B cell (primary cell): ENCODE measurements at regions not wholly inside any gene's neighbourhood (a gene's known extent, or its start where the extent isn't known, plus 50 kb on each side); places are given as distances from the start of the nearest gene placed in this dataset.

Experiments used
- ATAC-seq: fragments of 200-7000 bp; cut with Tn5 transposase; one replicate; pipeline ENCODE4 v1.10.0; 2021; ENCODE audit warnings: low read depth, mild to moderate bottlenecking, moderate number of reproducible peaks, moderate library complexity
- CTCF ChIA-PET: fragments of 350-600 bp; sonication (Branson Sonifier 250); formaldehyde crosslinking; loops from one replicate; lab custom pipeline; 2021; ENCODE audit warnings: antibody characterized with exemption, inconsistent platforms; lab: Charles Lee
- POLR2A ChIA-PET: fragments of 350-600 bp; sonication (Branson Sonifier 250); formaldehyde crosslinking; loops from one replicate; lab custom pipeline; 2021; ENCODE audit warnings: antibody characterized with exemption; lab: Charles Lee
- DNase-seq: peaks from one replicate; pipeline ENCODE4 v3.0.0; 2013
- H2AFZ ChIP-seq: 2 replicates; pipeline ENCODE4 v1.6.1; 2012; ENCODE audit warnings: mild to moderate bottlenecking, low read depth, low read length; ENCODE audit not compliant: insufficient read depth, poor library complexity, severe bottlenecking
- H3K27ac ChIP-seq, 2 donors: 1 replicate in 1 of 2; 2 replicates in 1 of 2; pipeline ENCODE4 v1.5.1; 2012 to 2013; ENCODE audit warnings: low read length in 2 of 2, mild to moderate bottlenecking in 2 of 2, moderate library complexity in 1 of 2
- H3K27me3 ChIP-seq, 4 experiments: fragments of 200-600 bp in 1 of 4; sonication (generic) in 1 of 4; replicated peaks in 1 of 4; 1 replicate in 2 of 4; 2 replicates in 2 of 4; pipeline versions ENCODE4 v1.6.1 to v1.7.0; 2013 to 2016; ENCODE audit warnings: low read length in 3 of 4, mild to moderate bottlenecking in 2 of 4, mixed read lengths in 1 of 4, moderate library complexity in 1 of 4; ENCODE audit not compliant: insufficient read depth in 4 of 4, control insufficient read depth in 3 of 4; ENCODE audit errors: control extremely low read depth in 1 of 4
- H3K36me3 ChIP-seq, 2 experiments: replicated peaks in 1 of 2; 1 replicate in 1 of 2; 2 replicates in 1 of 2; pipeline versions ENCODE4 v1.6.1 to v1.7.1; 2013; ENCODE audit warnings: low read length in 1 of 2; ENCODE audit not compliant: insufficient read depth in 2 of 2, control insufficient read depth in 1 of 2; ENCODE audit errors: control extremely low read depth in 1 of 2, extremely low read depth in 1 of 2
- H3K4me1 ChIP-seq, 2 donors: fragments of 200-600 bp in 1 of 2; sonication (generic) in 1 of 2; 1 replicate in 1 of 2; 2 replicates in 1 of 2; pipeline versions ENCODE4 v1.5.1 to v1.6.1; 2013 to 2017; ENCODE audit warnings: low read length in 2 of 2; ENCODE audit not compliant: control insufficient read depth in 2 of 2, insufficient read depth in 2 of 2
- H3K4me2 ChIP-seq: replicated peaks from 2 replicates; pipeline ENCODE3; 2012; ENCODE audit warnings: mild to moderate bottlenecking, low read depth, low read length; ENCODE audit not compliant: poor library complexity, severe bottlenecking
- H3K4me3 ChIP-seq, 5 experiments: fragments of 200-600 bp in 1 of 5; sonication (generic) in 1 of 5; 1 replicate in 3 of 5; 2 replicates in 2 of 5; pipeline versions ENCODE4 v1.5.1 to v1.7.0; 2011 to 2016; ENCODE audit warnings: low read length in 4 of 5, mild to moderate bottlenecking in 4 of 5, low read depth in 2 of 5, control low read depth in 1 of 5, moderate library complexity in 1 of 5; ENCODE audit not compliant: insufficient read depth in 1 of 5; ENCODE audit errors: control extremely low read depth in 1 of 5, extremely low read depth in 1 of 5
- H3K79me2 ChIP-seq: fragments of 200-600 bp; sonication (generic); one replicate; pipeline ENCODE4 v1.6.0; 2016; ENCODE audit warnings: low read length; ENCODE audit not compliant: control insufficient read depth, insufficient read depth
- H3K9ac ChIP-seq: fragments of 200-600 bp; sonication (generic); 2 replicates; pipeline ENCODE4 v1.6.1; 2017; ENCODE audit warnings: mild to moderate bottlenecking, low read length, moderate library complexity
- H3K9me3 ChIP-seq, 3 donors: one replicate each; pipeline versions ENCODE4 v1.6.1 to v1.7.1; 2013; ENCODE audit warnings: low read length in 2 of 3; ENCODE audit not compliant: control insufficient read depth in 2 of 3, insufficient read depth in 1 of 3; ENCODE audit errors: control extremely low read depth in 1 of 3
- H4K20me1 ChIP-seq: 2 replicates; pipeline ENCODE4 v1.6.0; 2012; ENCODE audit warnings: mild to moderate bottlenecking, low read length; ENCODE audit not compliant: insufficient read depth, control insufficient read depth, poor library complexity, severe bottlenecking
- H3K27ac Mint-ChIP-seq: one replicate; pipeline ENCODE4 v1.8.0; 2021; ENCODE audit warnings: mixed read lengths
- H3K27me3 Mint-ChIP-seq: one replicate; pipeline ENCODE4 v1.8.0; 2021; ENCODE audit warnings: mixed read lengths
- H3K4me1 Mint-ChIP-seq: one replicate; pipeline ENCODE4 v1.8.0; 2021; ENCODE audit warnings: mixed read lengths
- H3K4me3 Mint-ChIP-seq: one replicate; pipeline ENCODE4 v1.8.0; 2021; ENCODE audit warnings: mixed read lengths
- H3K9me3 Mint-ChIP-seq: one replicate; pipeline ENCODE4 v1.8.0; 2022; ENCODE audit warnings: mixed read lengths; ENCODE audit not compliant: insufficient read depth
- CTCF ChIP-seq: fragments of 200-600 bp; IDR thresholded peaks from one replicate; pipeline ENCODE4 v1.8.0; 2022; ENCODE audit warnings: antibody characterized with exemption, mild to moderate bottlenecking
- EZH2 ChIP-seq: IDR thresholded peaks from 2 replicates; pipeline ENCODE4 v1.6.1; 2012; ENCODE audit warnings: borderline replicate concordance, low read depth, mild to moderate bottlenecking, moderate library complexity, low read length; ENCODE audit not compliant: insufficient read depth, poor library complexity, severe bottlenecking
- WGBS: methylation state at CpG from one replicate; pipeline ENCODE4 v1.1.5; 2013; ENCODE audit warnings: missing lambda C conversion rate; ENCODE audit not compliant: insufficient coverage; 5-methylcytosine and 5-hydroxymethylcytosine counted together
- intact Hi-C: fragments of 100-400 bp; cut with micrococcal nuclease; formaldehyde crosslinking; loops from one replicate; pipeline ENCODE4 v1.10.0; 2022

- intact Hi-C loops: no loop called here
- ATAC-seq: no peak
- Histone ChIP-seq H3K4me3 (no peak overlapping the region), H3K4me1 (no peaks in the 10 kb centered on the region), H3K9ac (no peak overlapping the region), H3K4me2 (no peak overlapping the region), H3K27ac (no peak overlapping the region), H2AFZ (no peak overlapping the region), H3K27me3 (no peaks in the 10 kb centered on the region), H4K20me1 (no peaks in the 10 kb centered on the region), H3K9me3 (no peaks in the 10 kb centered on the region), H3K79me2 (no peaks in the 10 kb centered on the region), H3K36me3 (no peaks in the 10 kb centered on the region)
- no peaks in the 10 kb centered on the region for H3K27me3 Mint-ChIP-seq
- H3K27ac Mint-ChIP-seq: no peak overlapping the region
- WGBS: 50% methylated on average over 1 of the region's 2 CpGs
- no peaks in the 10 kb centered on the region for H3K4me1 Mint-ChIP-seq
- H3K4me3 Mint-ChIP-seq: no peak overlapping the region
- DNase-seq: no peak
- CTCF ChIA-PET: no interaction called here
- POLR2A ChIA-PET: no interaction called here
- no peak for TF ChIP-seq EZH2
- TF ChIP-seq CTCF: no peak
- H3K9me3 Mint-ChIP-seq: no peaks in the 10 kb centered on the region
Measured at GRCh38 chr12:102633981-102634605, 153.7 kb upstream of the IGF1 start.

DNA sequence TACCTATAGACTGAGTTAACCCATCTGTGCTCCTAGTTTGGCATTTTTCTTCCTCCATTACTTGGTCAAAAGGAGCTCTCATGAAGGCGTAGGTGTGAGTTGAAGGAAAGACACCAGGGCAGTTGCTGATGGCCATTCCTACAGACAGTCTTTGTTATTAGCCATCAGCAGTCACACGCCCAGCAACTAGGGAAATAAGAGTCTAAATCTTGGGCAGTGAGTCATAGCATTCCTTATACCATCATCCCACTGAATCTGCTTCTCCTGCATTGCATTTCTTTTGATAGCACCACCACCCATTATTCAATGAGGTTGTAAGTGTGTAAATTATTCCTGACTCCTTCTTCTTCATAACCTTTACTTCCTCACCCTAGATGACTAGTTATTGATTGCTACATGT, 150.9 kb upstream of the IGF1 start:
- Histone ChIP-seq H3K27me3 (no peaks in the 10 kb centered on the region), H3K4me2 (no peak overlapping the region), H3K79me2 (no peaks in the 10 kb centered on the region), H2AFZ (no peak overlapping the region), H3K27ac (no peak overlapping the region), H3K9ac (no peak overlapping the region), H4K20me1 (no peaks in the 10 kb centered on the region), H3K36me3 (no peaks in the 10 kb centered on the region), H3K4me3 (no peak overlapping the region), H3K9me3 (peaks cover 0 to 6% (median 0%) of the 10 kb centered on the region in 3 donors), H3K4me1 (no peaks in the 10 kb centered on the region)
- intact Hi-C loops: no loop called here
- no peak overlapping the region for H3K4me3 Mint-ChIP-seq
- H3K27ac Mint-ChIP-seq: no peak overlapping the region
- DNase-seq (no peak), ATAC-seq (no peak)
- no peaks in the 10 kb centered on the region for H3K27me3 Mint-ChIP-seq
- peaks cover 2% of the 10 kb centered on the region for H3K9me3 Mint-ChIP-seq
- CTCF ChIA-PET: no interaction called here
- POLR2A ChIA-PET: no interaction called here
- TF ChIP-seq CTCF: no peak
- TF ChIP-seq EZH2: no peak
- no peaks in the 10 kb centered on the region for H3K4me1 Mint-ChIP-seq
- WGBS: 80% methylated on average over 1 of the region's 2 CpGs
